GM18907 (cell line): ENCODE measurements at regions not wholly inside any gene's neighbourhood (a gene's known extent, or its start where the extent isn't known, plus 50 kb on each side); places are given as distances from the start of the nearest gene placed in this dataset.
"Not testable (repeated sequence)": the region's sequence is repeated elsewhere in the genome, so short reads cannot be mapped to it uniquely, and the experiment has no call there.

Experiments used
- ATAC-seq: cut with Tn5 transposase; IDR thresholded peaks from one replicate; pipeline ENCODE4 v1.9.1; 2021; ENCODE audit warnings: mild to moderate bottlenecking, moderate library complexity; ENCODE audit not compliant: unreplicated experiment

DNA sequence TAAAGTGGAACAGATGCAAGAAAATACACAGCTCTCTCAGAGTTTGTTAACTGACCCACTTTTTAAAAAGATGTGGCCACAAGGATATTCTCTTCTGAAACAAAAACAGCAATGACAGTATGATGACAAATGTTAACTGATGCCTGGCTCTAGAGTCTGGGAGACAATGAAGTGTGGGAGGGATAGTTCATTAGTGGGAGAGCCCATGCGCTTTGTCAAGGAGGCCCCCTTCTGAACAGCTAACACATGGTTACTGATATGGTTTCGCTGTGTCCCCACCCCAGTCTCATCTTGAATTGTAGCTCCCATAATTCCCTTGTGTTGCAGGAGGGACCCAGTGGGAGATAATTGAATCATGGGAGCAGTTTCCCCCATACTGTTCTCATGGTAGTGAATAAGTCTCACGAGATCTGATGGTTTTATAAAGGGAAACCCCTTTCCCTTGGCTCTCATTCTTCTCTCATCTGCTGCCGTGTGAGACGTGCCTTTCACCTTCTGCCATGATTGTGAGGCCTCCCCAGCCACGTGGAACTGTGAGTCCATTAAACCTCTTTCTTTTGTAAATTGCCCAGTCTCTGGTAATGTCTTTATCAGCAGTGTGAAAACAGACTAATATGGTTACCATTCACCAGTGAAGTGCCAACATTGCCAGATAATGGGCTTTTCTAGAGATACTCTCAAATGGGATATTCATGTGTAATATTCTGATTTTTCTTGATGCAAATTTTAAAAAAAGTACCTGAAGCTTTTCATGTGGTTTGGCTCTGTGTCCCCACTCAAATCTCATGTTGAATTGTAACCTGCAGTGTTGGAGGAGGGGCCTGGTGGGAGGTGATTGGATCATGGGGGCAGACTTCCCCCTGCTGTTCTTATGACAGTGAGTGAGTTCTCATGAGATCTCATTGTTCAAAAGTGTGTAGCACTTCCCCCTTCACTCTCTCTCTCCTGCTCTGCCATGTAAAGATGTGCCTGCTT lies 435.8 kb downstream of the SHISA9 start:
- not testable (repeated sequence) for ATAC-seq

- ATAC-seq = no peak
Observed at GRCh38 chr16:13338044-13338443, 436.6 kb downstream of the SHISA9 start.

DNA sequence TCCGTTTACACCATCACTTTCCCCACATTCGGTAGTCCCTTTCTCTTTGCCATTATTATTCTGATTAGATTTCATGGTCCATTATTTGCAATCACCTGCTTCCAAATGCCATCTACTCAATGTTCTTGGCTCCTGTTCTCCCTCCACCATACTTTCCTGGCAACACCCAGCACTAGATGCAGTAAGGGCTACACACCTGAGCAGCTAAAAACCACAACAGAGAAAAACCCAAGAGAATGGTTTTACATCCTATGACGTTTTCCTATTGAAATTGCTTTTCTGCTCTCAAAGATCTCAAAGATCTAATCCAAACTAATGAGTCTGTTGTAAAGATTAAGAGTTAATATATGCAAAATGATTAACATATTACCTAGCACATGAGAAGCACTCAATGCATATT lies 441.3 kb downstream of the SHISA9 start:
- no peak for ATAC-seq

GRCh38 chr16:13344001-13344400 lies 442.6 kb downstream of the SHISA9 start:
- ATAC-seq = no peak

DNA sequence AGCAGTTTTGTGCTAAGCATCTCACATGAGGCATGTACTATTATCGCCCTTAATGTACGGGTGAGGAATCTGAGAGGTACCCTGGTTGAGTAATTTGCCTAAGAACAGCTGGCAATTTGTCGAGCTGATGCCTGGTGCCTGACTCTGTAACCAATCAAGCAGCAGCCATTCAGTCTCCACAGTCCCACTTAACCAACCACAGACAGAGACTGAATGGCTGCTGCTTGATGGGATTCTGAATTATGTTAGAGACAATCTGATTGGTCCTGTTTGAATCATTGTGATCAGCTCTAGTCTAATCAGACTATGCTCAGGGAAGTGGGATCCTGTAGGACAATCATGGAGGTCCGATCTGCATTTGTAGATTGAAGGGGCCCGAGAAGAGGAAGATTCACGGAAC lies 447.0 kb downstream of the SHISA9 start:
- no peak for ATAC-seq

GRCh38 chr16:13350000-13350399 lies 448.6 kb downstream of the SHISA9 start:
- ATAC-seq = no peak

GRCh38 chr16:13351181-13351580 lies 449.8 kb downstream of the SHISA9 start:
- ATAC-seq = no peak

DNA sequence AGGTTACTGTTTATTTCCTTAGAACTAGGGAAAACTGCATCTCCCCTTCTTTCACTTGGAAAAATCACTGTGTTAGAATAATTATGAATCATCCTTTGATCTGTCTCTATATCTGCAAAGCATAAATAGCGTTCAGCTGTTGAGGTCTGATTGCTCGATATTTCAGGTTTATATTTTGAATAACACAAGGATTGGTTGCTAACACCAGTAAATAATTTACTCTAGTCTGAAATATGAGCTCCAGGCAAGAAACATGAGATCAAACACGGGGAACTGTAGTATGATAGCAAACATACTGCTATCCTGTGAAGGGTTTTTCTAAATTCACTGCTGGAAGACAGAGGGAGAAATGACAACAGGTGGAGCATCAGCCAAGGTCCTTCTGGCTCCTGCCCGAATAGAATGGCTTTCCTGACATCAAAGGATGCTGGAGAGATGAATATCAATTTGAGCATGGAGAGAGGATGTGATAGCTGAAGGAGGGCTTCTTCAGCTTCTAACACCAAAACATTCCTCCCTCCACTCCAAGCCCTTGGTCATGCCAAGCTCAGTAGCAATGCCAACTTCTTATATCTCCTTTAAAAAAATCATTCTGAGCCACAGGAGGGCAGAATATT lies 450.3 kb downstream of the SHISA9 start:
- ATAC-seq = no peak

DNA sequence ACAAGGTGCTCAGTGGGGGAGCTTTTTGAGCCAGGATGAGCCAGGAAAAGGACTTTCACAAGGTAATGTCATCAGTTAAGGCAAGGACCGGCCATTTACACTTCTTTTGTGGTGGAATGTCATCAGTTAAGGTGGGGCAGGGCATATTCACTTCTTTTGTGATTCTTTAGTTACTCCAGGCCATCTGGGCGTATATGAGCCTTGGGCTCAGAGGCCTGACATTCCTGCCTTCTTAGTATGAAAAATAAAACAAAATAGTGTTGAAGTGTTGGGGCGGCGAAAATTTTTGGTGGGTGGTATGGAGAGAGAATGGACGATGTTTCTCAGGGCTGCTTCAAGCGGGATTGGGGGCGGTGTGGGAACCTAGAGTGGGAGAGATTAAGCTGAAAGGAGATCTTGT lies 451.4 kb downstream of the SHISA9 start:
- not testable (repeated sequence) for ATAC-seq

DNA sequence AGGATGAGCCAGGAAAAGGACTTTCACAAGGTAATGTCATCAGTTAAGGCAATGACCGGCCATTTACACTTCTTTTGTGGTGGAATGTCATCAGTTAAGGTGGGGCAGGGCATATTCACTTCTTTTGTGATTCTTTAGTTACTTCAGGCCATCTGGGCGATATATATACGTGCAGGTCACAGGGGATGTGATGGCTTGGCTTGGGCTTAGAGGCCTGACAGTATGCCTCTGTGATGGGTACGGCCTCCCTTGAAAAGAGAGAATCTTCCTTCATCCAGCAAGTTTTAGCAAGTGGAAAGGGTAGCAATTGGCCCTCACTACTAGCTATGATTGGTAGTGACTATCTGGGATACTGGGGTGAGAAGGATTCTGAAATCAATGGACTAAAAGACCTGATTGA lies 456.4 kb downstream of the SHISA9 start:
- ATAC-seq = not testable (repeated sequence)

DNA sequence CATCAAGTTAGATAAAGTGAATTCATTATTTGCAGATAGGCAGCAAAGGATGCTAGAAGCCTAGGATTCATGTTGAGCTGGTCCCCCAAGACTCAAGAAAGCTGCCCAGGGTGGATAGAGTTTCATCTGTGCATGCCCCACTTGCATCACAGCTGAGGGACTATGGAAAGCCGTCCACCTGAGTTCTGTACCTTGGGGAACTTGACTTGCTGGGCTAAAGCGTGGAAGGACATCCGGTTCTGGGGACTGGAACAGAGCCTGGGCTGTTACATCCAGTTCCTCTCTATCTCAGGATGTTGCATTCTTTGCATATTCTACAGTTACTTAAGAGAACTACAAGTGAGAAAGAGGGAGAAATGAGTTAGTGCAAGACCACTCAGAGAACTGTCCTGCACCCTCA lies 458.4 kb downstream of the SHISA9 start:
- ATAC-seq = no peak

- ATAC-seq = no peak
Observed at GRCh38 chr16:13372421-13372820, 471.0 kb downstream of the SHISA9 start.

- ATAC-seq = no peak
Observed at GRCh38 chr16:13376174-13376573, 474.8 kb downstream of the SHISA9 start.

GRCh38 chr16:13377143-13377542 lies 475.7 kb downstream of the SHISA9 start:
- no peak for ATAC-seq

DNA sequence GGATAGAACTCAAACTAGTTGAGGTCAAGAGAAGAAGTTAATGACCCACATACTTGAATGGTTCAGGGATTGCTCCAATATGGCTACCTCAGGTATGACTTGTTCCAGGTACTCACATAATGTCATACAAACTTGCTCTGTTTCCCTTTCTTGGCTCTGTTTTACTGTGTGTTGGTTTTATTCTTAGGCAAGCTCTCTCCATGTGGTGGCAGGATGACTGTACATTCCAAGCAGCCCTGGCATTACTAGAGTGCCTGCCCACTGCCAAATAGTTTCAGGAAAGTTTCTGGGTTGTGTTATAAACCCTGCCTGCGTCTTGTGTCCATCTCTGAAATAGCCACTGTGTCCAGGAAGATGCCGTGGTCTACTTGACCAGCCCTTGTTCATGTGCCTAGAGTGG lies 476.8 kb downstream of the SHISA9 start:
- ATAC-seq = no peak

DNA sequence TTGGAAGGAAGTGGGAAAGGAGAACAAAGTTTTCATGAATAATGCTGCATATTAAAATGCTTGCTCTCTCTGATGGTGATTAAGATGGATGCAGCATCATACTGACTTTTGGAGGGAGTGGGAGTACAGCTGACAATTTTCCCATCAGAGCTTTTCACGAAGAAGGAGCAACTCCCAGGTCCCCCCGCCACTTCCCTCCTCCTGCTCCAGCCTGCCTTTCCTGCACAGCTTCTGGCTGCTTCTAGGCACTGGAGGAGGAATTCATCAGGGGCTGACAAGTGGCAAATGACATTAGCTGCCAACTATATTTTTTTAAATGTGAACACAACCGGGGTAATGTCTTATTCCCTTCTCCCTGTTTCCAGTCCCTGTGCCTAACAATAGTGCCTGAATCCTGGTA lies 477.9 kb downstream of the SHISA9 start:
- no peak for ATAC-seq

- ATAC-seq = not testable (repeated sequence)
Observed at GRCh38 chr16:13385156-13386040, 484.0 kb downstream of the SHISA9 start.

GRCh38 chr16:13390093-13390985 lies 488.9 kb downstream of the SHISA9 start:
- ATAC-seq = peak; percentile 57

- ATAC-seq = no peak
Observed at GRCh38 chr16:13390986-13391305, 489.5 kb downstream of the SHISA9 start.

DNA sequence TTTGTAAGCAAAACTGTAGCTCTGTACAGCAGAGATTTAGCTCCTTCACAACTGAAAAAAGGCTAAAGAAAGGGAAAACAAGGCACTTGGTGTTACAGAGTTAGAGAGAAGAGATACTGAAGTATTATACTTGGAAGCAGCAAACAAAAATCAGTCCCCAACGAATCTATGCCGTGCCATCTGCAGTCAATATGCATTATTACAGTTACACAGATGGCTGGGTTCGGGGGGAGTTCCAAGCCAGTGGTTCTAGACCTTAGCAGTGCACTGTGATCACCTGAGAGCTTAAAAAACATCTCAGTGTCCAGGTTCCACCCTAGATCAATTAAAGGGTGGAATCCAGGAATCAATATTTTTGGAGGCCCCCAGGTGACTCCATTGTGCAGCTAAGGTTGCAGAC lies 489.9 kb downstream of the SHISA9 start:
- ATAC-seq = no peak
